ENCODE measurements at regions not wholly inside any gene's neighbourhood (a gene's known extent, or its start where the extent isn't known, plus 50 kb on each side); places are given as distances from the start of the nearest gene placed in this dataset.
"Not testable (repeated sequence)": the region's sequence is repeated elsewhere in the genome, so short reads cannot be mapped to it uniquely, and the experiment has no call there.

DNA sequence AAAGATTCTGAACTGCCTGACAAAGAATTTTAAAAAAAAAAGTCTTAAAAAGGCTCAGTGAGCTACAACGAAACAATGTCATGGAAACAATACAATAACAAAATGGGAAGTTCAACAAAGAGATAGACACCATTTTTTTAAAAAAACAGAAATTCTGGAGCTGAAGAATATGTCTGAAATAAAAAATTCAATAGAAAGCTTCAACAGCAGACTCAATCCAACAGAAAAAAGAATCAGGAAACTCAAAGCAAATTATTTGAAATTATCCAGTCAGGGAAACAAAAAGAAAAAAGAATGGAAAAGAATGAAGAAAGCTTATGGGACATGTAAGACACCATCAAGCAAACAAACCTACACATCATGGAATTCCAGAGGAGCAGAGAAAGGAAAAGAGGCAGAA lies 118.5 kb upstream of the LGR5 start:
- no peak for DNase-seq
- H3K27me3 Mint-ChIP-seq: no peaks in the 10 kb centered on the region
- peaks cover 15% of the 10 kb centered on the region for H3K9me3 Mint-ChIP-seq
- ChIA-PET CTCF (no interaction called here), POLR2A (no interaction called here)
- H3K4me3 Mint-ChIP-seq: no peak overlapping the region
- no peaks in the 10 kb centered on the region for H3K36me3 Mint-ChIP-seq (ENCODE audit: low read depth)
- H3K27ac Mint-ChIP-seq: no peak overlapping the region
- H3K4me1 Mint-ChIP-seq: no peaks in the 10 kb centered on the region

DNA sequence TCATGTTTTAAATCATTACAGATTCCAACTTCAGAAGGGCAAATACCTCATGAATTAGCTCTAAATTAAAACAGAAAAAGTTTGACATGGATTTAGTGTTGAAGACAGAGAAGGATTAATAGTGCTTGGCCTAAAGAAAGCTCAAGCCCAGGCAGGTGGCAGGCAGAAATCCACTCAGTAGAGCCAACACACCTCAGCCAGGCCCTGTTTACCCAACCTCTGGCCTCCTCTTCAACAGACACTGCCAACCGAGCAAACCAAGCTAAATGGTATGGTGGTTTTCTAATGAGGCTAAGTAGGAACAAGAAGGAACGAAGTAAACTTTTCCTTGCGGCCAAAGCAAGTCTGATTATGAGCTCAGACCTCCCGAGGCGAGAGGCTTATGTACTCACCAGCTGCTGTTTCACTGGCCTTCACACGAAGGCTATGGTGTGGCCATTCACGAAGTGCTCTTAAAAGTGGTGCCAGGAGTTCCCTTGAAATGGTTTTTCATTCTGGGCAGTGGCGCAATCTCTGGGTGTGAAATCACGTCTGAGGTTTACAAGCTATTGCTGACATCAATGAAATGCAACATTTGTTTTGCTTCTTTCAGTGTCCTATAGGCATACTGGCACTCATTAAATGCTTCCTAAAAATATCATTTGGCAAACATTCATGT lies 124.1 kb upstream of the LGR5 start:
- H3K27me3 Mint-ChIP-seq: no peaks in the 10 kb centered on the region
- H3K27ac Mint-ChIP-seq: no peak overlapping the region
- no peaks in the 10 kb centered on the region for H3K4me1 Mint-ChIP-seq
- H3K36me3 Mint-ChIP-seq (ENCODE audit: low read depth): no peaks in the 10 kb centered on the region
- no peak for DNase-seq
- ChIA-PET CTCF (interaction anchor here (0.6 kb wide), 1 partner anchor 91 kb away, joined by 3 read pairs; no protein-coding TSS in a partner anchor), POLR2A (no interaction called here)
- H3K9me3 Mint-ChIP-seq: peaks cover under 1% of the 10 kb centered on the region
- H3K4me3 Mint-ChIP-seq: no peak overlapping the region

DNA sequence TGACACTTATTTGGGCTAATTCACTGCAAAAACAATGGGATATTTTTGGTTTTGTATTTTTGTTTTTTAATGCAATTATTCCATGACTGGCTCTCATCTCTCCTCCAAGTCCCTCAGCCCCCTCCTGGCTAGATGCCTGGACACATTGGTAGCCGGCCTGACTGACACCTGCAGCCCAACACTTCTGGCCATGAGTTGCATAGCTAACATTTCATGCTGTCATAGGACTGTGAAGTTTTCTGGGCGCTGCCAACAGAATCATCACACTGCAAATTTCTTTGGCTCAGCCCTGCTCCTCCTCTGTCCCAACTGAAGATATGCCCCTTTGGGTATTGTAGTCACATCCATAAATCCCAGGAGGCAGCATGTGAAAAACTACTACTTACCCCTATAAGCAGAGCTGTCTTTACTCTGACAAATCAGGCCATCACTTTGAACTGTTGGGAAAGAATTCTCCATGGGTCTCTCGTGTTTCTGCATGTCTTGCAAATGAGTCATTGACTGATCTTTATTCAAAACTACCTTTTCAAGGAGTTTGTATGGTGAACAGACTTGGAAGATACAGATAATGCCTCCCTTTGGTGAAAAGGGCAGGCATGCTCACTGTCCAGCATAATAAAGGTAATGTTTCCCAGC lies 126.7 kb upstream of the LGR5 start:
- POLR2A ChIA-PET: no interaction called here

DNA sequence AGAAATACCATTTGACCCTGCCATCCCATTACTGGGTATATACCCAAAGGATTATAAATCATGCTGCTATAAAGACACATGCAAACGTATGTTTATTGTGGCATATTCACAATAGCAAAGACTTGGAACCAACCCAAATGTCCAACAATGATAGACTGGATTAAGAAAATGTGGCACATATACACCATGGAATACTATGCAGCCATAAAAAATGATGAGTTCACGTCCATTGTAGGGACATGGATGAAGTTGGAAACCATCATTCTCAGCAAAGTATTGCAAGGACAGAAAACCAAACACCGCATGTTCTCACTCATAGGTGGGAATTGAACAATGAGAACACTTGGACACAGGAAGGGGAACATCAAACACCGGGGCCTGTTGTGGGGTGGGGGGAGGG lies 128.0 kb upstream of the LGR5 start:
- H3K27me3 Mint-ChIP-seq; H3K4me3 Mint-ChIP-seq; H3K4me1 Mint-ChIP-seq; CTCF ChIA-PET; H3K9me3 Mint-ChIP-seq; POLR2A ChIA-PET; H3K27ac Mint-ChIP-seq; DNase-seq; H3K36me3 Mint-ChIP-seq (ENCODE audit: low read depth): not testable (repeated sequence)

More for the DNA sequence above, 126.7 kb upstream of the LGR5 start:
- Mint-ChIP-seq H3K27ac (no peak overlapping the region), H3K4me3 (no peak overlapping the region), H3K27me3 (no peaks in the 10 kb centered on the region), H3K36me3 (ENCODE audit: low read depth) (no peaks in the 10 kb centered on the region), H3K9me3 (no peaks in the 10 kb centered on the region), H3K4me1 (no peaks in the 10 kb centered on the region)
- CTCF ChIA-PET: no interaction called here
- no peak for DNase-seq

DNA sequence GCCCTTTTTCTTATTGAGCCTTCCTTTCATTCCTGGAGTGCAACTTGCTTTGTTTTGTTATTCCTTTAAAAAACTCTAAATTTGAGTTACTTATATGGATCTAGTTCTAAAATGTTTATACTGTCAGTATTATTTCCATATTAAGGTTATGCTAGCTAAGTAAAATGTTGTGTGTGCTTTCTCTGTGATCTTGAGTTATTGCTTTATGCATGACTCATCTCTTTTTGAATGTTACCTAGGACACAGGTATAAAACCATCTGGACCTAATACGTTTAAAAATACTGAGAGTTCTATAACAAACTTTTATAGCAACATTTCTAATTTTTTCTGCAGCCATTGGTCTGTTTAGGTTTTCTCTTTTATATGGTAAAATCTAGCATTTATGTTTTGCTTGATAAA lies 132.8 kb upstream of the LGR5 start:
- Mint-ChIP-seq H3K27ac (no peak overlapping the region), H3K4me3 (no peak overlapping the region), H3K27me3 (no peaks in the 10 kb centered on the region), H3K4me1 (no peaks in the 10 kb centered on the region), H3K36me3 (ENCODE audit: low read depth) (no peaks in the 10 kb centered on the region), H3K9me3 (no peaks in the 10 kb centered on the region)
- ChIA-PET CTCF (no interaction called here), POLR2A (no interaction called here)
- DNase-seq: no peak

DNA sequence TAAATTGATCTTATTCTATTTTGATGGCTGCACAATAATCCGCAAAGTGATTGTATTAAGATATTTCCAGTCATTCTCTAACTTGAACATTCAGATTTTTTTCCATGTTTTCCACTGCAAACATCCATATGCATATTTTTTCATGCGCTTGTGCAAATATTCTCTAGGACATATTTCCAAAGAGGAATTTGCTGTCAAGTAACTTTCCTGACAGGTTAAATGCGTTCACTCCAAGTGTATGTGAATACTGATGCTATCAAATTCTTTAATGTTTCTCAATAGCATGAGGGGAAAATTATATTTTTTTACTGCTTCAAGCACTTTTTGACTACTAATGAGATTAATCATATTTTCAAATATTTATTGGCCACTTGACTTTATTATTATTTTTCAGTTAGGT lies 135.3 kb upstream of the LGR5 start:
- no peaks in the 10 kb centered on the region for H3K36me3 Mint-ChIP-seq (ENCODE audit: low read depth)

DNA sequence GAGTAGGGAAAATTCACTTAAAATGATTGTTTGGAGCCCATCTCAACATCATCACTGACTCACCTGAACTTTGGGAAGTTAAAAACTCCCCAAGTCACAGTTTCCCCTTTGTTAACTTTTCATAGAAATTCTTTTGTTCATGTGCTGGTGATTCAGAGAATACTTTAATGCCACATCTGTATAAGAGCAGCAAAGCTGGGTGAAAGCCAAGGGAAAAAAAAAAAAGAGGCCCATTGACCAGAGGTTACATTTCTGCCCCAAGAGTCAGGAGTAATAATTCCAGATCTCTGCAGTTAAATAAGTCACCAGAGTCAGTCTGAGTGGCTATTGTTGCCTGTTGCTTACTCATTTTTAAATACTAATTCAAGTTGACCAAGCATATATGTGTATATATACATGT lies 136.4 kb upstream of the LGR5 start:
- Mint-ChIP-seq H3K27me3 (no peaks in the 10 kb centered on the region), H3K4me3 (no peak overlapping the region), H3K27ac (no peak overlapping the region), H3K36me3 (ENCODE audit: low read depth) (no peaks in the 10 kb centered on the region), H3K9me3 (no peaks in the 10 kb centered on the region), H3K4me1 (no peaks in the 10 kb centered on the region)
- DNase-seq: no peak
- CTCF ChIA-PET: no interaction called here
- POLR2A ChIA-PET: no interaction called here

More for the DNA sequence above, 135.3 kb upstream of the LGR5 start:
- ChIA-PET POLR2A (no interaction called here), CTCF (no interaction called here)
- DNase-seq: no peak
- H3K4me3 Mint-ChIP-seq: no peak overlapping the region
- no peaks in the 10 kb centered on the region for H3K9me3 Mint-ChIP-seq
- no peaks in the 10 kb centered on the region for H3K27me3 Mint-ChIP-seq
- H3K27ac Mint-ChIP-seq: no peak overlapping the region
- no peaks in the 10 kb centered on the region for H3K4me1 Mint-ChIP-seq

DNA sequence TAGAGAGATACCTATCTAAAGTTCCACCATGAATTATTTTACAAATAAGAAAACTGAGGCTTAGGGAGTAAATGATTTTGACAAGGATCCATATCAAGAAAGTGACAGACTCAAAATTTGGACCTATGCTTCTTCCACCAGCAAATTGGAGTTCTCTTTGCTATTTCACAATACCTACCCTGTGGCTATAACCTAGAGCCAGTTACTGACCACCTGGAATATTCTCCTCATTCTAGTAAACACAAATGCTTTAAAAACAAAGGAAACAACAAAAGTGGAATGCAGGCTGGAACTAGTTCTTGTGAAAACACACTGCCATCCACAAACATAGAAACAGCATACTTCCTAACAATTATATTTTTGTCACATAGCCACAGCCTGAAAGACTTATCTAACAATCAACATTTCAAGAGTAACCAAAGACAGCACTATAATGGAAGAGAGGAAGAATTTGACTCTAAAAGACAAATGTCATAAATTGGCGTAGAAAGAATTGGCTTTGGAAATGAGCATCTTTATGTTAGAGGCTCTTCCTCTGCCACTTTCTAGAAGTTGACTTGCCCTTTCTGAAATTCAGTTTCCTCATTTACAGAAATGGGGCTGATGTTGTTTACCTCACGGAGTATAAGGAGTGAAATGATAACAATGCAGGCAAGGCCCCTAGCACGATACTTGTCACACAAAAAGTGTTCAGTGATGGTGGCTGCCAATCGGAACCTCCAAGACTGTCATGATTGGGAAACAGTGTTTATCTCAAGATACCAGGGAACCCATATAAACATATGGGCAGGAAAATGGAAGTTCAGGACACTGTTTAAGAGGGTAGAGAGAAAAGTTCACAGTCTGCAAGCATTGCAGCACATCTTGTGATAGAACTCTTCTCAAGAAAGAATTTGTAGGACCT lies 138.6 kb upstream of the LGR5 start:
- Mint-ChIP-seq H3K27me3 (no peaks in the 10 kb centered on the region), H3K9me3 (no peaks in the 10 kb centered on the region), H3K27ac (no peak overlapping the region), H3K4me1 (no peaks in the 10 kb centered on the region), H3K36me3 (ENCODE audit: low read depth) (no peaks in the 10 kb centered on the region), H3K4me3 (no peak overlapping the region)
- no peak for DNase-seq
- POLR2A ChIA-PET: no interaction called here
- CTCF ChIA-PET: no interaction called here

DNA sequence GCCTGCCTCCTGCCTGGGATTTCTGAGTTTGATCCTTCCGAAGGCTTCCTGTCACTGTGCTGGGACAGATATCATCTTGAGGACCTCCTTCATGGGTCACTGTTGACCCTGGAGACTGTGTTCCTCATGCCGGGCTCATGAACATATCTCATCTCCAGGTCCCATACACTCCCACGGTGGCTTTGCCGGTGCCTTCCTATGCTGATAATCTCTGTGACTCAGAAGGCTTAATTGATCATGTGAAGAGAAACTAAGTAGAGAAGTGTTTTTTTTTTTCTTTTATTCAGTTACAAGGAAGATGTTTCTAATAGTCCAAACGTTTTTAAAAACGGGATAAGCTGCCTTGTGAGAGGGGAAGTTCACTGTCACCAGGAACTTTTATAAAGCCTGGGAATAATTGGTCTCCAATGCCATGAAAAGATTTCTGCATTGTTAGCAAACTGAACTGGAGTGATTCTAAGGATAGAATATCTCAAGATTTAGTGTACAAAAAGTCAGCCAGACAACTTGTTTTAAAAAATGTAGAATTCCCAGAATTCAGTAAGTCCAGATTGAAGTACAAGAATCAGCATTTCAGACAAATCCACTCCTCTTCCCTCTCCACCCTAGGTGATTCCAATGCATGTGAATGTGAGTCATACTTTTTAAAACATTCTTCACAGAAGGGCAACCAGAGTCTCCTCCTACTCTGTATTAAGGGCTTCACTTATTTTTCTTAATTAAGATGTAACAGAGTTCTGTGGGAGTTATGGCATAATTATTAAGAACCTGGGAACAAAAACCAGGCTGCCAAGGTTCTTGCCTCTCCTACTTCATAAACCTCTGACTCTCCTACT lies 139.8 kb upstream of the LGR5 start:
- ChIA-PET CTCF (no interaction called here), POLR2A (no interaction called here)
- no peaks in the 10 kb centered on the region for H3K36me3 Mint-ChIP-seq (ENCODE audit: low read depth)
- H3K4me1 Mint-ChIP-seq: no peaks in the 10 kb centered on the region
- H3K27me3 Mint-ChIP-seq: no peaks in the 10 kb centered on the region
- no peak overlapping the region for H3K4me3 Mint-ChIP-seq
- DNase-seq: no peak
- no peaks in the 10 kb centered on the region for H3K9me3 Mint-ChIP-seq
- no peak overlapping the region for H3K27ac Mint-ChIP-seq

DNA sequence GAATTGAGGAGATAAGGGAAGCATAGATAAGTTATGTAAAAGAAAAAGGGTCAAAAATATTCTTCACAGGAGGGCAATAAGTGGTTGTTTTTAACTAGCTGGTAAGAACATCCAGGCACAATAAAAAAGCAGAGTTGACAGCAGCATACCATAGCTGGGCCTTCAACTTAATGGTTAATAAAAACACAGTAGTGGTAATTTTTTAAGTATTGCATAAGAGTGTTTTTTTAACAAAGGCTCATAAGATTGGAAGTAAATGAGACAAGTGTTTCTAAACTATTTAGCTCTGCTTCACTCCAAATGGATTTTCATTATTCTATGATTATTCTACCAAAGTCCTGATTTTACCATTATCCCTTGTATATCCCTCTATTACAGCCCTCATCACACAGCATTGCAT lies 140.1 kb upstream of the TSPAN8 start:
- CTCF ChIA-PET: no interaction called here
- no peaks in the 10 kb centered on the region for H3K27me3 Mint-ChIP-seq
- H3K36me3 Mint-ChIP-seq (ENCODE audit: low read depth): no peaks in the 10 kb centered on the region
- POLR2A ChIA-PET: no interaction called here
- H3K27ac Mint-ChIP-seq: no peak overlapping the region
- no peaks in the 10 kb centered on the region for H3K9me3 Mint-ChIP-seq
- H3K4me1 Mint-ChIP-seq: no peaks in the 10 kb centered on the region
- DNase-seq: no peak
- no peak overlapping the region for H3K4me3 Mint-ChIP-seq

DNA sequence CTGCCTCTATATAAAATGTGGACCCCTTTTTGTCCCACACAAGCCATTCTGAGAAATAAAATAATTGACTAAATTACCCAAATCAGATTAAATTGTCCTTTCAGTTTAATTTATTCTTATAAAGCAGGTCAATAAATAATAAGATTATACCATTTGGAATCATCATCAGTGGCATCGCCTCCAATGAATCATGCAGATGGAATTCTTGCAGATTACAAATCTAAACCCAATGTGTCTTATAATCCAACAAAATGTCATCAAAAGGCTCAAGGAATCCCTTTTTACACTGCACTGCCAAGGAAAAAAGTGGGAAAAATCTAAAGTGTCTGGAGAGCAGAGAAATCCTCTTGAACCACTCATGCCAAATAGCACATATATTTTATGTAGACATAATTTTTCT lies 138.2 kb upstream of the TSPAN8 start:
- DNase-seq: no peak
- peaks cover 4% of the 10 kb centered on the region for H3K9me3 Mint-ChIP-seq
- ChIA-PET POLR2A (no interaction called here), CTCF (no interaction called here)
- H3K4me3 Mint-ChIP-seq: no peak overlapping the region
- no peaks in the 10 kb centered on the region for H3K4me1 Mint-ChIP-seq
- no peak overlapping the region for H3K27ac Mint-ChIP-seq
- H3K27me3 Mint-ChIP-seq: no peaks in the 10 kb centered on the region
- H3K36me3 Mint-ChIP-seq (ENCODE audit: low read depth): no peaks in the 10 kb centered on the region

DNA sequence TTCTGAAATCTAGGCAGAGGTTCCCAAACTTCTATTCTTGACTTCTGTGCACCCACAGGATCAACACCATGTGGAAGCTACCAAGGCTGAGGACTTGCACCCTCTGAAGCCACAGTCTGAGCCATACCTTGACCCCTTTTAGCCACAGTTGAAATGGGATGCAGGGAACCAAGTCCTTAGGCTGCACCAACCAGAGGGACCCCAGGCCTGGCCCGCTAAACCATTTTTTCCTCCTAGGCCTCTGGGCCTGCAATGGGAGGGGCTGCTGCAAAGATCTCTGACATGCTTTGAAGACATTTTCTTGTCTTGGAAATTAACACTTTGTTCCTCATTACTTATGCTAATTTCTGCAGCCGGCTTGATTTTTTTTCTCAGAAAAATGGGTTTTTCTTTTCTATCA lies 133.9 kb upstream of the TSPAN8 start:
- H3K27ac Mint-ChIP-seq: no peak overlapping the region
- H3K9me3 Mint-ChIP-seq: peaks cover 4% of the 10 kb centered on the region
- no peaks in the 10 kb centered on the region for H3K36me3 Mint-ChIP-seq (ENCODE audit: low read depth)
- no peaks in the 10 kb centered on the region for H3K27me3 Mint-ChIP-seq
- H3K4me3 Mint-ChIP-seq: no peak overlapping the region
- no peaks in the 10 kb centered on the region for H3K4me1 Mint-ChIP-seq
- CTCF ChIA-PET: no interaction called here
- POLR2A ChIA-PET: no interaction called here
- DNase-seq: no peak

DNA sequence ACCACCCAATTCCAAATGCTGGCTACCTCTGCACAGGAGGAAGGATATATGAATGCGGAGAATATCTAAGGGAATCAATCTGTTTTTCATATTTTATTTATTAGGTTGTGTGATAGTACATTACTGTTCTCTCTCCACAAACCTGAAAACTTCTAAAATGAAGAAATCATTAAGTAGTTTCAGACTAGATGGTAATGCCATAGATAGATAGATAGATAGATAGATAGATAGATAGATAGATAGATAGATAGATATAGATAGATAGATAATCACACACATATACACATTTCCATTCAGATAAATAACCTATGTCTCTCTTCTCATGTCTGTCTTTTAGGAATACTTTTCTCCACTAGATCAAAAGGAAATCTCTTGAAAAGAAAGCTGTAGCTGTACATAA lies 126.1 kb upstream of the TSPAN8 start:
- Mint-ChIP-seq H3K4me1 (no peaks in the 10 kb centered on the region), H3K36me3 (ENCODE audit: low read depth) (no peaks in the 10 kb centered on the region)

More for the DNA sequence above, 126.1 kb upstream of the TSPAN8 start:
- Mint-ChIP-seq H3K9me3 (no peaks in the 10 kb centered on the region), H3K27me3 (no peaks in the 10 kb centered on the region), H3K4me3 (no peak overlapping the region), H3K27ac (no peak overlapping the region)
- CTCF ChIA-PET: no interaction called here
- no peak for DNase-seq
- POLR2A ChIA-PET: no interaction called here

Data from activated CD4-positive, alpha-beta T cell treated with anti-CD3 and anti-CD28 coated beads, Interleukin-2, amount 10 ng/mL, durations not matched to agents 7 days and 5 days (primary cell).